Naive thymus-derived CD4-positive, alpha-beta T cell (primary cell): ENCODE measurements at regions not wholly inside any gene's neighbourhood (a gene's known extent, or its start where the extent isn't known, plus 50 kb on each side); places are given as distances from the start of the nearest gene placed in this dataset.

Experiments
- ATAC-seq: fragments of 150-1000 bp; cut with Tn5 transposase; 2 replicates; pipeline ENCODE4 v1.10.0; 2021; ENCODE audit warnings: mild to moderate bottlenecking, moderate library complexity
- CTCF ChIA-PET: fragments of 350-600 bp; sonication (Branson Sonifier 250); formaldehyde crosslinking; loops from one replicate; lab custom pipeline; 2021; ENCODE audit warnings: antibody characterized with exemption; lab: Charles Lee
- POLR2A ChIA-PET: fragments of 350-600 bp; sonication (Branson Sonifier 250); formaldehyde crosslinking; loops from one replicate; lab custom pipeline; 2021; ENCODE audit warnings: antibody characterized with exemption, inconsistent platforms; lab: Charles Lee
- DNase-seq, 9 donors: peaks; one replicate each; pipeline versions ENCODE4 v3.0.0 to v3.0.0-alpha.2; 2020 to 2022; ENCODE audit warnings: mixed read lengths in 1 of 9
- H3K27ac ChIP-seq: one replicate; pipeline ENCODE4 v1.7.0; 2013; ENCODE audit warnings: mild to moderate bottlenecking, low read depth, low read length, moderate library complexity
- H3K27me3 ChIP-seq, 2 donors: one replicate each; pipeline ENCODE4 v1.7.0; 2013; ENCODE audit warnings: low read length in 2 of 2, mild to moderate bottlenecking in 2 of 2, moderate library complexity in 2 of 2; ENCODE audit not compliant: control insufficient read depth in 2 of 2, insufficient read depth in 2 of 2
- H3K36me3 ChIP-seq, 3 experiments: 1 replicate in 2 of 3; 2 replicates in 1 of 3; pipeline ENCODE4 v1.7.0; 2013; ENCODE audit warnings: low read length in 3 of 3, mild to moderate bottlenecking in 3 of 3, moderate library complexity in 1 of 3; ENCODE audit not compliant: insufficient read depth in 3 of 3, control insufficient read depth in 2 of 3
- H3K4me1 ChIP-seq, 2 donors: one replicate each; pipeline ENCODE4 v1.7.0; 2013; ENCODE audit warnings: low read length in 2 of 2, mild to moderate bottlenecking in 2 of 2, moderate library complexity in 1 of 2; ENCODE audit not compliant: control insufficient read depth in 2 of 2, insufficient read depth in 2 of 2
- H3K4me3 ChIP-seq: 2 replicates; pipeline ENCODE4 v1.7.0; 2013; ENCODE audit warnings: mild to moderate bottlenecking, low read length
- H3K9me3 ChIP-seq, 3 experiments: 1 replicate in 2 of 3; 2 replicates in 1 of 3; pipeline ENCODE4 v1.7.0; 2013; ENCODE audit warnings: low read length in 3 of 3; ENCODE audit not compliant: control insufficient read depth in 2 of 3
- H3K27ac Mint-ChIP-seq, 9 donors: one replicate each; pipeline ENCODE4 v1.8.0; 2020 to 2022; ENCODE audit warnings: mixed read lengths in 9 of 9, mild to moderate bottlenecking in 8 of 9, moderate library complexity in 5 of 9, inconsistent platforms in 2 of 9
- H3K27me3 Mint-ChIP-seq, 5 donors: one replicate each; pipeline ENCODE4 v1.8.0; 2021 to 2022; ENCODE audit warnings: mixed read lengths in 5 of 5, mild to moderate bottlenecking in 1 of 5
- H3K36me3 Mint-ChIP-seq, 5 donors: one replicate each; pipeline ENCODE4 v1.8.0; 2020 to 2022; ENCODE audit warnings: mixed read lengths in 5 of 5, mild to moderate bottlenecking in 3 of 5, inconsistent platforms in 1 of 5
- H3K4me1 Mint-ChIP-seq, 7 donors: one replicate each; pipeline ENCODE4 v1.8.0; 2020 to 2022; ENCODE audit warnings: mixed read lengths in 7 of 7, mild to moderate bottlenecking in 3 of 7, inconsistent platforms in 1 of 7
- H3K4me3 Mint-ChIP-seq, 10 donors: one replicate each; pipeline ENCODE4 v1.8.0; 2020 to 2022; ENCODE audit warnings: mild to moderate bottlenecking in 10 of 10, mixed read lengths in 10 of 10, moderate library complexity in 6 of 10, inconsistent platforms in 2 of 10
- H3K9me3 Mint-ChIP-seq, 11 donors: one replicate each; pipeline ENCODE4 v1.8.0; 2020 to 2022; ENCODE audit warnings: mixed read lengths in 11 of 11, mild to moderate bottlenecking in 4 of 11, inconsistent platforms in 1 of 11, moderate library complexity in 1 of 11
- intact Hi-C, 2 donors: fragments of 100-400 bp; cut with micrococcal nuclease; formaldehyde crosslinking; loops; one replicate each; pipeline ENCODE4 v1.15.1; 2023

DNA sequence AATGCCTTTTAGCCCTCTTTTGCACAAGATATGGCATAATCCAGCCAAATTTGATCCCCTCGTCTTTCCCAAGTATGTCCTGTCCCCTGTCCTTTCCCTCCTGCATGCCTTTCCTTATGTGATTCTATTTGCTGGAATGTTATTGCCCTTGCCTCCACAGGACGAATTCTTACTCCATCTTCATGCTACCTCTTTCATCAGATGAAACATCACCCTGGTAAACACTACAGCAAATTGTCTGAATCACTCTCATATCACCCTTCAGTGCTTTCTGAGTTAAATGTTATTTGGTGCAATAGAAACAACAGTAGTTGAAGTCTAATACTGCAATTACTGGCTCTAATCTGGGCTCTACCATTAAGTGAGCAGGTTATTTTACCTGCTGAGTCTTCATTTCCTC lies 52.2 kb upstream of the FAT1 start:
- Mint-ChIP-seq H3K27me3 (peaks cover 0 to 8% (median 0%) of the 10 kb centered on the region in 5 donors), H3K9me3 (peaks cover 0 to 27% (median 12%) of the 10 kb centered on the region in 11 donors), H3K4me3 (no peak overlapping the region), H3K4me1 (no peaks in the 10 kb centered on the region), H3K36me3 (no peaks in the 10 kb centered on the region), H3K27ac (no peak overlapping the region)
- no peak for ATAC-seq
- no peak for DNase-seq
- no peaks in the 10 kb centered on the region for H3K9me3 ChIP-seq
- CTCF ChIA-PET, result no interaction called here
- no peak overlapping the region for H3K27ac ChIP-seq
- H3K4me3 ChIP-seq, result no peak overlapping the region
- no peaks in the 10 kb centered on the region for H3K27me3 ChIP-seq
- H3K36me3 ChIP-seq, result no peaks in the 10 kb centered on the region
- intact Hi-C loops, result no loop called here
- POLR2A ChIA-PET, result no interaction called here
- H3K4me1 ChIP-seq, result no peaks in the 10 kb centered on the region

DNA sequence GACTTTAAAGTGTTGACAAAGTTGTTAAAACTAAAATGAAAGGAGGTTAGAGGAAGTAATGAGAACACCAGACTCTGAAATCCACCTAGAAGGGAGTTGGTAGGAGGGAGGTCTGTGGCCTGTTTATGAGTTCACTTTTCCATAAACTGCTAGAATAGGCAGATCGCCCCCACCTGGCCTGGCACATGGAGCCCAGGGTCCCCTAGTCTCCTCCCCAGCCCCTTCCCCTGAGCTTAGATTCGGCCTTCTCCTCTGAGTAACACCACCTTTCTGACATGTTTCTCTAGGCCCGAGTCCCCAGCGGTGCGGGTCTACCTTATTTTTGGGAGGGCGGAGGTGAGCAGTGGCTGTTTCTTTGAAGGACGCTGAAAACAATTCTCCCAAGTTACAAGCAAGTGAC lies 54.5 kb upstream of the FAT1 start:
- intact Hi-C loops, result no loop called here
- ATAC-seq (no peak), DNase-seq (no peak)
- Histone ChIP-seq H3K9me3 (no peaks in the 10 kb centered on the region), H3K36me3 (no peaks in the 10 kb centered on the region), H3K4me1 (no peaks in the 10 kb centered on the region), H3K27me3 (no peaks in the 10 kb centered on the region), H3K27ac (no peak overlapping the region), H3K4me3 (no peak overlapping the region)
- ChIA-PET CTCF (no interaction called here), POLR2A (no interaction called here)
- H3K36me3 Mint-ChIP-seq, result no peaks in the 10 kb centered on the region
- H3K27me3 Mint-ChIP-seq, result peaks cover 0 to 8% (median 0%) of the 10 kb centered on the region in 5 donors
- H3K4me1 Mint-ChIP-seq, result no peaks in the 10 kb centered on the region
- peaks cover 0 to 27% (median 10%) of the 10 kb centered on the region in 11 donors for H3K9me3 Mint-ChIP-seq
- no peak overlapping the region for H3K4me3 Mint-ChIP-seq
- H3K27ac Mint-ChIP-seq, result no peak overlapping the region

DNA sequence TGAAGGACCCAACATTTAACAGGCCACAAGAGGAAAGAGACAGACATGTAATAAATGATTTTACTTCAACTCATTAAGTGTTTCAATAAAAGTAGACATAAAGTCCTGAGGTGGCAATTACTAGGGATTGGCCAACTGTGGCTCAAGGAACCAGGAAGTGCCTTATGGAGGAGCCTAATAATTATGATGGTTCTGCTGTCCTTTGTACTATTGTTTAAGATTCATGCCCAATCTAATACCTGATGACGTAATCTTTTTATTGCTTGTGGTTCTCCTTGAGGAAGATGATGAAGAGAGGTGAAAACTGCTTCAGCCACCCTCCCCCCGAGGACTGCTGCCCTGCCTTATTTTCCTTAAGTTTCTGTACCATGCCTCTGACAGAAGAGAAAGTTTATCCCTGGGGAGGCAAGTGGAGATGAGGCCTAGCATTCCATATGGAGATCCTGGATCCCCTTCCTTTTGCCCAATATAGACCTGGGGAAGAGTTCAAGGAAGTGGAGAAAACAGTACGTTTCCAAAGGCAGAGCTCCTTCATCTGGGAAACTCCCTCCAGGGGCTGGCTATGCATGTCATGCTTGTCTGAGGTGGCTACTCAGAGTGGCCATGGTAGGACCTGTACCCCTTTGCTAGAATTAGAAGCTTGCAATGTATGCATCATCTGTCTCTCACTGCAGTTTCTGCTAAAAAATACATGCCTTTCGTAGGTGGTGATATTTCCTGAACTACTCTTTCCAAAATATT lies 56.8 kb upstream of the FAT1 start:
- no peaks in the 10 kb centered on the region for H3K36me3 Mint-ChIP-seq
- intact Hi-C loops, result no loop called here
- H3K9me3 Mint-ChIP-seq, result peaks cover 0 to 25% (median 9%) of the 10 kb centered on the region in 11 donors
- no peaks in the 10 kb centered on the region for H3K9me3 ChIP-seq
- POLR2A ChIA-PET, result no interaction called here
- ATAC-seq (no peak), DNase-seq (no peak)
- no peak overlapping the region for H3K27ac ChIP-seq
- no peak overlapping the region for H3K4me3 Mint-ChIP-seq
- H3K4me1 ChIP-seq, result no peaks in the 10 kb centered on the region
- no peaks in the 10 kb centered on the region for H3K36me3 ChIP-seq
- peaks cover 0 to 8% (median 0%) of the 10 kb centered on the region in 5 donors for H3K27me3 Mint-ChIP-seq
- H3K27me3 ChIP-seq, result no peaks in the 10 kb centered on the region
- CTCF ChIA-PET, result no interaction called here
- H3K27ac Mint-ChIP-seq, result no peak overlapping the region
- H3K4me3 ChIP-seq, result no peak overlapping the region
- no peaks in the 10 kb centered on the region for H3K4me1 Mint-ChIP-seq

DNA sequence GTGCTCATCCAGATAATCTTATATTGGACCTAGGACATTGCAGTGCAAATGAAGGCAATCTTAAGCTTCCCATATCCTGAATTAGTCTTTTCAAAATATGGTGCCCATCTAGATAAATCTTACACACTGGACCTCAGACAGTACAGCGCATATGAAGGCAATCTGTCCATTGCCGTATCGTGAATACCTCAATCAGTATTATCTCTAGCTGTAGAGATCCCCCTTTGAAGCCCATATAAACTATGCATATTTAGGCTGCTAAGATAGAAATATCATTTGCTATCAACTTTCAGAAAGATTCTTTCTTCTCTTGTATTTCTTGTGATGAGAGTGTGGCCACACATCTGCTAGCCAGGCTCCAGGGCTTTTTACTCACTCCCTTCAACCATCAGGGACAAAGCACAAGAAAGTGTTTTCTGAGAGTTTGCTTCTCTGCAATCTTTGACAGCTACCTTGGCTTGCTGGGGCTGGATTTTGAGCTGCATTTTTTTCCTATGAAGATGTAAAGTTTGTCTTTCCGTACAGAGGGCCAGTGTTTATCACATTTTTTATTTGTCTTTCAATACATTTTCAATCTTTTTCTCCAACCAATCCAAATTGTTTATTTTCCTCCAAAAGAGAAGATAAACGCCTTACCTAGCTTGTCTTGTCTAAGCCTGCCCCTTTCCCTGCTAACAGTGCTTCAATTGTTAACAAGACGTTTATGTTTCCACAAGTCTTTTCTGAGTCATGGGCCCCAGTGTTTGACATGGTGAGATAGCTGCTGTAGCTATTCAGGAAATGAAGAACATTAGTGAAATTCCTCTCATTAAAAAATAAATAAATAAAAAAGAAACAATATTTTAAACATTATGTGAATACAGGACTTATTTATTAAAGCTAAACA lies 57.6 kb upstream of the FAT1 start:
- Mint-ChIP-seq H3K27me3 (peaks cover 0 to 8% (median 0%) of the 10 kb centered on the region in 5 donors), H3K27ac (no peak overlapping the region), H3K4me1 (no peaks in the 10 kb centered on the region), H3K9me3 (peaks cover 0 to 23% (median 9%) of the 10 kb centered on the region in 11 donors), H3K36me3 (no peaks in the 10 kb centered on the region), H3K4me3 (no peak overlapping the region)
- no peaks in the 10 kb centered on the region for H3K9me3 ChIP-seq
- ChIA-PET POLR2A (no interaction called here), CTCF (no interaction called here)
- no peak for DNase-seq
- ATAC-seq, result no peak
- no peak overlapping the region for H3K27ac ChIP-seq
- intact Hi-C loops, result no loop called here
- no peaks in the 10 kb centered on the region for H3K27me3 ChIP-seq
- no peaks in the 10 kb centered on the region for H3K36me3 ChIP-seq
- H3K4me3 ChIP-seq, result no peak overlapping the region
- H3K4me1 ChIP-seq, result no peaks in the 10 kb centered on the region

DNA sequence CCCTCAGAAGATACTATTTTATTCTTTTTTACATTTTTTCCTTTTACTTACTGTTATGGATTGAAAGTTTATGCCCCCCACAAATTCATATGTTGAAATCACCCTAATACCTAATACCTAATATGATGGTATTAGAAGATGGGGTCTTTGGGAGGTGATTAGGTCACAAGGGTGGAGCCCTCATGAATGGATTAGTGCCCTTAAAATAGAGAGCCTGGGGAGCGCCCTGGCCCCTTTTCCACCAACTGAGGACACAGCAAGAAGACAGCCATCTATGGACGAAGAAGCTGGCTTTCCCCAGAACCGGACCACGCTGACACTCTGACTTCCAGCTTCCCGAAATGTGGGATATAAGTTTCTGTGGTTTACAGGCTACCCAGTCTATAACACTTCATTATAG lies 58.6 kb upstream of the FAT1 start:
- DNase-seq (no peak), ATAC-seq (no peak)
- H3K9me3 ChIP-seq, result no peaks in the 10 kb centered on the region
- Mint-ChIP-seq H3K4me3 (no peak overlapping the region), H3K27ac (no peak overlapping the region), H3K4me1 (no peaks in the 10 kb centered on the region), H3K27me3 (peaks cover 0 to 8% (median 0%) of the 10 kb centered on the region in 5 donors), H3K36me3 (no peaks in the 10 kb centered on the region), H3K9me3 (peaks cover 0 to 19% (median 10%) of the 10 kb centered on the region in 11 donors)
- POLR2A ChIA-PET, result no interaction called here
- no peak overlapping the region for H3K4me3 ChIP-seq
- no peaks in the 10 kb centered on the region for H3K36me3 ChIP-seq
- intact Hi-C loops, result no loop called here
- no peak overlapping the region for H3K27ac ChIP-seq
- no peaks in the 10 kb centered on the region for H3K27me3 ChIP-seq
- no peaks in the 10 kb centered on the region for H3K4me1 ChIP-seq
- CTCF ChIA-PET, result no interaction called here

DNA sequence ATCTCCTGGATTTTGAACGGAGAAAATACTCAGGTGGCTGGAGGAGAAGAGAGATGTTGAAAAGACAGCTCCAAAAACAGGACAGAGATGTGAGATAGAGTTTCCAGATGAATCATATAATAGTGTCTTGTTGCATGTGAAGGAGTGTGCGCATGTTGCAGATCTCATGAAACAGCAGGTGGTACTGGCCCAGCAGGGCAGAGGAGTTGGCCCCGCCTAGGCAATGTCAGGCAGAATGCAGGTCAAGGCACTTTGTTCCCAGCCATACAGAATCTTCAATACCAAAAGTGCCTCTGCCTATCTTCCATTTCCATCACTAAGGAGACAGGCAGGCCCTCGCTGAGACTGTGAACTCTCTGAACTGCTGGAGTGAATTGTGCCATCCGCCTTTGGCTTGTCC lies 63.9 kb upstream of the FAT1 start:
- intact Hi-C loops, result no loop called here
- Histone ChIP-seq H3K36me3 (no peaks in the 10 kb centered on the region), H3K4me3 (no peak overlapping the region), H3K4me1 (no peaks in the 10 kb centered on the region), H3K27ac (no peak overlapping the region), H3K27me3 (no peaks in the 10 kb centered on the region), H3K9me3 (no peaks in the 10 kb centered on the region)
- H3K4me3 Mint-ChIP-seq, result no peak overlapping the region
- H3K27me3 Mint-ChIP-seq, result no peaks in the 10 kb centered on the region
- no peak for DNase-seq
- H3K9me3 Mint-ChIP-seq, result peaks cover 0 to 10% (median 3%) of the 10 kb centered on the region in 11 donors
- H3K36me3 Mint-ChIP-seq, result no peaks in the 10 kb centered on the region
- ChIA-PET CTCF (no interaction called here), POLR2A (no interaction called here)
- no peak overlapping the region for H3K27ac Mint-ChIP-seq
- no peaks in the 10 kb centered on the region for H3K4me1 Mint-ChIP-seq
- ATAC-seq, result no peak
